ENCODE measurements at regions not wholly inside any gene's neighbourhood (a gene's known extent, or its start where the extent isn't known, plus 50 kb on each side); places are given as distances from the start of the nearest gene placed in this dataset.
"Not testable (repeated sequence)": the region's sequence is repeated elsewhere in the genome, so short reads cannot be mapped to it uniquely, and the experiment has no call there.

DNA sequence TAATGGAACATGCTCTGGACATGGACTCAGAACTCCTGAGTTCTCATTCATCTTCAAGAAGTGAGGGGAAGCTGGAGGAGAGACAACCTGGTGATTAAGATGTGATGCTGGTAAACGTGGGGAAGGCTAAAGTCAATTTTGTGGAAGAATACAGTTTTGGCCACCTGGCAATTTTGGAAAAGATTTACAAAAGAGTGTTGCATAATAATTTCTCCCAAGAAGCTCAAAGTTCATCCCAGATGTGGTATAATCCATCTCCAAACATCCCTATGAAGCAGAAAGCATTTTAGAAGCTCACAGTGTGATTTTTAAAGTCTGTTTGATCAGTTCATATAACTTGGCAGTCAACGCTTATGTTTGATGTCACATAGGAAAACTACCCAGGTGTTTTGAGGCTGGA, 208.7 kb downstream of the LMX1A start:
- intact Hi-C loops (cut with DNase I), result loop anchor here (10.0 kb wide), 1 partner anchor 217 kb away; no protein-coding TSS in a partner anchor

DNA sequence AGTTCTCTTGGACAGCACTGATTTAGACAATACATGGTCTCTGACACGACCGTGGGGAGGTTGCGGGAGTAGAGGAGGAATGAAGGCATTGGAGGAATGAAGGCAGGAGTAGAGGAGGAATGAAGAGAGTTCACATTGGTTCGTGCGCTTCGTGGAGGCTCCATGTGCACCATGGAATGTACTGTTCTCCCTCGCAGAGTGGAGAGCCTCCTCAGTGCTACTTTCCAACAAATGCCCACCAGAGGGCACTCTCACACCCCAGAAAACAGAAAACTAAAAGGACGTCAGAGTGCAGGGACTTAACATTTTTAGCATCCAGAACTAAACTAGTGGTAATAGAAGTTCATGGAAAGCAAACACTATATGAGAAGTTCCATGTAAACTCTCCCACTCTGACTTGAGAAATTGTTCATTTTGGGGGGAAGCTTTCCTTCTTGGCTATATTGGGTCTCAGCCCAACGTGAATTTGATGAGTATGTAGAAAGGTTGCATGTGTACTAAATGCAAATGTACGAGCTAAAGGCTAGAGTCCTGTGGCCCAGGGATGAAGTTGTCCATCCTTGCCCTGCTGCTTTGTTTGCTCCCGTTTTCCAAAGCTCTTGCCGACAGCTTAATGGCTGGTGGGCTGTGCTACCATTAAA, 211.6 kb downstream of the LMX1A start:
- peak; percentile 26 to 88 (median 72) for DNase-seq
- intact Hi-C loops (cut with DNase I), result loop anchor here (10.0 kb wide), 1 partner anchor 220 kb away; no protein-coding TSS in a partner anchor

More for the DNA sequence above, 208.7 kb downstream of the LMX1A start:
- no peak for DNase-seq

DNA sequence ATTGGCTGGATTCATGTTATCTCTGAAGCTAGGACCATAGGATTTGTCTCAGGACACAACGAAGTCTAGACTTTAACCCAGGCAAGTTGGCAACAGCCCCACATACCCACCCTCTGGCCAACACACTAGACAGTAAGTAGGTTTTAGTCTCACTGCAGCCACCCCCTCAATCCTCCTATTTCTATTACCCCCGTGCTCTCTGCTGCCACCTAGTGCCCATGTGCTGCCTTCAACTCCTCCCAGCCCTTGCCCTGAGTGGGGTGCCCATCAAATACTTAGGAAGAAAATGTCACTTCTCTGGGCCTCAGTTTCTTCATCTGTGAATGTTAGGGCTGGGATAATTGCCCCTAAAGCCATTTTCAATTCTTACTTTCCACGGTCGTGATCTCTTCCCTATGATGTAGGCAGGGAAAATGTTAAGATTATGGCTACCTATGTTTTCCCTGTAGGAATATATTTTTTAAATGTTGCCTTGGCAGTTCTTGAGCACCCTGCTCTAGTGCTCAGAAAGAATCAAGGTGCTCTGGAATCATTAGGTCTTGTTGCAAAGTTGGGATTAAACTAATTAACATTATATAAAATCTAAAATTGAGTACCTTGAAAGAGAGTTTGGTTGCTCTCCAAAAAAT, 213.0 kb downstream of the LMX1A start:
- intact Hi-C loops (cut with DNase I), result loop anchor here (10.0 kb wide), 1 partner anchor 221 kb away; no protein-coding TSS in a partner anchor
- peak in 5 of 42 donors; percentile 13 to 57 (median 32) for DNase-seq

DNA sequence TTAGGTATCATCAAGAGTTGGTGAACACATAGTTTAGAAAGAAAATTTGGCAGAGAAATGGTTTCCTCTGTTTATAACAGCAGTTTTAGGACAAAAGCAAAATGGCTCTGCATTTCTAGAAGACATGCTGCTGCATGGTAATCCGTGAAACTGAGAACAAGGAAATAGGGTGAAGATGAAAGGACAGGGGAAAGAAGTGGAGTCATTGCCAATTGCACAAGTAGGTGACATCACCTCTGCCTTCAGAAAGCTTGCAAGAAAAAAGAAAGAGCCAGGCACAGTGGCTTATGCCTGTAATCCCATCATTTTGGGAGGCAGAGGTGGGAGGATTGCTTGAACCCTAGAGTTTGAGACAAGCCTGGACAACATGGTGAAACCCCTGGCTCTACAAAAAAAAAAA, 217.6 kb downstream of the LMX1A start:
- no peak for DNase-seq
- intact Hi-C loops (cut with DNase I), result no loop called here

DNA sequence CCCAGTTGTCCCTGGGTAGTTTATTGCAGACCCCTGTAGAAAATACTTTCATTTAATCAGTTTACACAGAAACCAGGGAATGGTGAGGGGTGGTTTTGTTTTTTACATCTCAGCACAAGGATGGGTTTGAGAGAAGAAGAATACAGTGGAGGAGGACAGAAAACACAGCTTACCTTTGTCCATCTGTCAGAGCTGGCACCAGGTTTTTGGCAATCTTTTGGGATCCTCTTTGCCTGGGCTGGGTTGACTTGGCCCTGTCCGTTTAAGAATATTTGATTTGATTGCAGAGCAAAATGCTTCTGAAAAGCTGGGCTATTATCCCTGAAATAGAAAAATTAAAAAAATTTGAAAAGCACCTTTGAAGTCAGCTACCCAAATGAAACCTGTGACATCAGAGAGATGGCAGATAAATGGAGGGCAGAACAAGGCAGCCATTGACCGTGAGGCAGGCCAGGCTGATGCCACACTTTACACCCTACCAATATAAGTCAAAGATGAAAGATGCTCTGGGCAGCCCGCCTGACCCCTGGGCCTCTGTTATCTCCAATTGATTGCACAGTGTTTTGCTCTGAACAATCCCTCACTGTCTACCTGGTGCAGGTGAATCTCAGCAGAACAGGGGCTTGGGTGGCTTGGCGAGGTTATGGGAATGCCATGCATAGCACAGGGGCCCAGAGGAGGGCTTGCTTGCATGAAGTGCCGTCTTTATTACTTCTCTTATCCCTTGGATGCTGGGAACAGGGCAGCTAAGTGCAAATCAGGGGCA, 218.8 kb downstream of the LMX1A start:
- intact Hi-C loops (cut with DNase I), result no loop called here
- no peak for DNase-seq

DNA sequence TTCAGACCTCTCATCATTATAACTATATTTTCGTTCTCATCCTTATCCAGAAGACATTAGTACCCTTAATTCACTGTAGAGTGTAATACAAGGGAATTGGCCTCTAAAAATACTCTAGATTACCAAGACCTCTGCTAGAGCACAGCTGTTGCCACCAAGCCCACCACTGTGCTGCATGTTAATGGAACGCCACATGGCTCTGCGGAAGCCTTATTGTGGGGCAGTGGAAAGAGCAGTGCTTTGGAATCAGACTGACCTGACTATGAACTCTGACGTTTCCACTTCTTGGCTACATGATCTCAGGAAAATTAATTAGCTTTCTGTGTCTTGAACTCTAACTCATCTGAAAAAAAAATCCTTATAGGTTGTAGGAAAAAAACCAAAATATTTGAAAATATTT, 222.1 kb downstream of the LMX1A start:
- intact Hi-C loops (cut with DNase I), result no loop called here

DNA sequence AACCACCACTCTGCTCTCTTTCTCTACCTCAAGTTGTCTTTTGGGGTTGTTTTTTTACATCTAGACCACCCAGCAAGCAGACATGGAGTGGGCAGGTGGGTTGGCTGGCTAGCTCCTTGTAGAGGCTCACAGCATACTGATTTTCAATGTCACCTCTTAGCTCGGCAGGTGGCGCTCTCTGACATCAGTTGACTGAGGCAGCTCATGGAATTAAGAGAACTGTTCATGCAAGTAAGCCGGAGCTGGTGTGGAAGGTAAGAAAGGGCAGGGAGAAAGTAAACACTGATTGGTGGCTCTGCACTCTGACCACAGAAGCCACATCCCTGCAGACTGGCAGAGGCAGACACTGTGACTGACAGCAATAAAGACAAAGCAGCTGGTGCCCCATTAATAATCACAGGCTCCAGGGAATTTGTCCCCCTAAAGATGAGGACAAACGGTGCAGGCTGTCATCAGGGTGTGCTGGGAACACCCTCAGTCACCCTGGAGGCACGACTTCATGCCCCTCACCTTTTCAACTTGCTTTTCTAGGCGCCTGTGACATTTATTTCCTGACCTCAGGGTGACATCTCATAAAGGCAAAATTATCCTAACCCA, 226.8 kb downstream of the LMX1A start:
- intact Hi-C loops (cut with DNase I), result no loop called here
- peak; percentile 62 to 90 (median 79) for DNase-seq

More for the DNA sequence above, 222.1 kb downstream of the LMX1A start:
- no peak for DNase-seq

DNA sequence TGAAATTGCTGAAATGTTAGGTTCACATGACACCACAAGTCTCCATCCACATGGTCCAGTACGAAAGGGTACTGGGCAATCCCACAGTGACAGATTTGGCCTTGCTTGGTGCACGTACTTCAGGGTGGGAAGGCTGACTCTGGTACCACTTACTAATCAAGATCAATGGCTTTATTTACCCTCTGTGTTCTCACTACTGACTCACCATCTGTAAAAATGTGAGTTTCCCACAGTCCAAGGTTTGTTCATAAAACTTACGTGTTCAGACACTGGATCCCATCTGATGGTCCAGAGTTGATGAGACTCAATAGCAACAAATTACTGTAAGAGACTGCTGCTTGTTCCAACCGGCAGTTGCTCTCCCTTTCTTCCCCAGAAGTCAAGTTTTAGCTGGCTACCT, 231.7 kb downstream of the LMX1A start:
- no peak for DNase-seq
- intact Hi-C loops (cut with DNase I), result no loop called here

DNA sequence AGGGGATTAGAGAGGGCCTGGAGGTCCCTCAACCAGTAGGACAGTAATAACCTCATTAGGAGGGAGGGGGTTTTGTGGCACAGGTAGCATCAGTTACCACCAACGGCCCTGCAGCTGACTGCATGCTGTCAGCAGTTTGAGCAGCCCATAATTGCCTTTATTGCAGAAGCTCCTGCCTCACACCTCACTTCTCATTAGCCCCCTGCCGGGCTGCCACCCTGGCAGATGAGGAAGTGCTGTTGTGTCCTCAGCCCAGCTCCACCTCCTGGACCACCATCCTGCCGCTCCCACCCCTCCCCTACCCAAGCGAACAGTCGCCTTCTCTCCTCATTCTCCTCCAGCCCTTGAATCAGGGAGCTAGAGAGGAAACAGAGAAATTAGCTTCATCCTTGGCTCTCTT, 237.4 kb downstream of the LMX1A start:
- intact Hi-C loops (cut with DNase I), result no loop called here
- DNase-seq, result no peak

DNA sequence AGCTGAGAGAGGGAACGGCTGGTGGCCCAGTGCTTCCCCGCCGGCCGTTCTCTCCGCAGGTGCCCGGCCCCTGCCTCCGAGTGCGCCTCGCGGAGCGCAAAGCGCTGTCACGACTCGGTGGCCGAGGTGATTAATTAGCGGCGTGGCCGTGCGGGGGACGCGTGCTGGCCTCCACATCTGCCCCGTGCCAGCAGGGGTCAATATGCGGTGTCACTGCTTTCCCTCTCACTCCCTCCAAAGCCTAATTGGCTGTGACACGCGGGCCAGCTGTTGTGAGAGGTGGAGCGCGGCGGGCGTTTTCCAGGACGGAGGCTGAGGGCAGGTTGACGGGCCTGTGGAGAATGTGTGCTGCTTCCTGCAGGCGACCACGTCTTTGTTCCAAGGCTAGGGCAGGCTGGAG, 239.0 kb downstream of the LMX1A start:
- intact Hi-C loops (cut with DNase I), result no loop called here
- DNase-seq, result no peak

DNA sequence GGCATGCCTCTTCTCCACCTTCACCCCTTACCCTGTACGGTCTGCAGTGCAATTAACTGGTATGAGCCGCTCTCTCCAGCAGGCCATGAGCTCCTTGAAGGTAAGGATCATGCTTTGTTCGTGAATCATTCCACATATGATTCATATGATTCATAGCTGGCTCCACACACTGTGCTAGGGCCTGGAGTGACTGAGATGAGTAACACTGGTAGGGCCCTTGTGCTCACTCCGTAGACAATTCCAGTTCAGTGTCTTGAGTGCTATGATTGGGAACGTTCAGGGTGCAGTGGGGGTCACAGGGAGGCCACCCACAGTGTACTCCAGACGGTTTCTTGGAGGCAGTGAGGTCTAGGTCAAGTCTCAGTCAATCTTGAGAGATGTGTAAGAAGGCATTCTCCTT, 239.8 kb downstream of the LMX1A start:
- no peak for DNase-seq
- intact Hi-C loops (cut with DNase I), result no loop called here

DNA sequence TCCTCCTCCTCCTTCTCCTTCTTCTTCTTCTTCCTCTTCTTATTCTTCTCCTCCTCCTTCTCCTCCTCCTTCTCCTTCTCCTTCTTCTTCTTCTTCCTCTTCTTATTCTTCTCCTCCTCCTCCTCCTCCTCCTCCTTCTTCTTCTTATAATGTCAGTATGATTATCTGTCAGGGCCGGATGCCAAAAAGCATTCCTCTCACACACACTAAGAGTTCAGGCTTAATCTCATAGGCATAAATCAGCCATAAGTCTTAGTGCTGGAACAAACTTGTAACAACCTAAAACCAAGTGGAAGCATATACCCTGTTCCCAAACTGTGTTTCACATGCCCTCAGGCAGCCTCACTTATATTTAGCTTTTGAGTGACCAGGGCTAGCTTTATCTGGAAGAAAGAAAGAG, 240.3 kb downstream of the LMX1A start:
- intact Hi-C loops (cut with DNase I), result no loop called here
- DNase-seq, result no peak

DNA sequence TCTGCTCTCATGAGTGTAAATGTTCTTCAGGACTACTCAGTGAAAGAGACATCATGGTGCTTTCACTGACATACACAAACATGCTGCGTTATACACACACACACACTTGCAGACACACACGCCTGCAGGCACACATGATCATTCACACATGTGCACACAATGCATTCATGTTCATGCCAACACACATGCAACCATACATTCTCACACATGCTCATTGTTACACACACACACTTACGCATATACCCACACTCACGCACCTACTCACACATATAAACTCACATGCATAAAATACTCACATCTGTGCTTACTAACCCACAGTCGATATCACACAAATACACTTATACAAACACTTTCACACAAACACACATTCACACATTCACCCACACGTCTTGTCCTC, 241.6 kb downstream of the LMX1A start:
- intact Hi-C loops (cut with DNase I), result no loop called here
- DNase-seq, result no peak

DNA sequence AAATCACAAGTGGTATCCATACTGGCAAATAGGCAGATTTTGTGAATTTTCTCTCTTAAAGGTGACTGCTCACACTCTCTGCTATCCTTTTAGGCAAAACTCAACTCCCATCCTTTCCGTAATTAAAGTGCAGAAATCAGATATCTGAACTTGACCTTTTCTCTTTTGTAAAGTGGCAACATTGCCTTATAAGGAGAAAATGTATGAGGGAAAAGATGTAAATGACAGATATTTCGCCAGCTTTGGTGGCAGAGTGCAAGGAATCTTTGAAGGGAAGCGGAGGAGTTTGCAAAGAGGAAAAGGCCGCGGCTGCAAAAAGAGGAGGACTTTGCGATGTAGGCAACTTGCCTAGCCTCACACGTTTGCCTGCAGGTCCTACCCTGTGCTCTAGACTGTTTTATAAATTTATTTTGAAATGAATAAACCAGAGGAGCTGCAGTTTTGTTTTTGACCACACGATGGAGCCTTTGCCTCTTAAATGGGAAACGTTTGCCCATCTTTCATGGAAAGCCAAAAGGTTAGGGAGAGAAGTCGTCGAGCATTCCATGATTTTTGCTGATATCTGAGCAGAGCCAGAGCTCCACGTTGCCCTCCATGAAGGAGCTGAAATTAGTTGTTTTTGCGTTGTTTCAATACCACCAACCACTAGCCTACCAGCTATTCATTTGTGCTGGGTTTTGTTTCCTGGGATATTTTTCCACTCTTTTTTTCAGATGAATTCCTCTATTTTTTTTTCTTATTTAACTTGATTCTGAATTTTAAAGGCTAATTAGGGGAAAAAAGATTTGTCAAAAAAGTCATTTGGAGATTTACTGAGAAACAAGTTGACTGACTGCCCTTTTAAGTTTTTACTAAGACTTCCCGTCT, 242.3 kb downstream of the LMX1A start:
- intact Hi-C loops (cut with DNase I), result no loop called here

DNA sequence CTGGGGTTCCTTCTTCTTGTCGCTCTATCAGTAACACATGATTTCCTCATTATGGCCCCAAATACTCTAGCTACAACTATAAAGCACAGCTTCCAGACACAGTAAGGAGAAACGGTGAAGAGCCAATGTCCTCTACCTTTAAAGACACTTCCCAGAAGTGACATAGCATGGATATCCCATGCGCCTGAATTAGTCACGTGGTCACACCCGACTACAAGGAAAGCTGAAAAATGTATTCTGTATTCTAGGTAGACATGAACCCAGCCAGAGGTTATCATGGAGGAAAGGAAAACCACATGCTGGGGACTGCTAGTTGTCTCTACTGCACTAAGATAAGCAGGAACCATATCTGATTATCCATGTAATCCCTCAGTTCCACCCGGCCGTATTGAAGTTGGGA, 244.3 kb downstream of the LMX1A start:
- intact Hi-C loops (cut with DNase I), result no loop called here
- DNase-seq, result no peak

More for the DNA sequence above, 242.3 kb downstream of the LMX1A start:
- peak in 39 of 42 donors; percentile 7 to 88 (median 65) for DNase-seq

DNA sequence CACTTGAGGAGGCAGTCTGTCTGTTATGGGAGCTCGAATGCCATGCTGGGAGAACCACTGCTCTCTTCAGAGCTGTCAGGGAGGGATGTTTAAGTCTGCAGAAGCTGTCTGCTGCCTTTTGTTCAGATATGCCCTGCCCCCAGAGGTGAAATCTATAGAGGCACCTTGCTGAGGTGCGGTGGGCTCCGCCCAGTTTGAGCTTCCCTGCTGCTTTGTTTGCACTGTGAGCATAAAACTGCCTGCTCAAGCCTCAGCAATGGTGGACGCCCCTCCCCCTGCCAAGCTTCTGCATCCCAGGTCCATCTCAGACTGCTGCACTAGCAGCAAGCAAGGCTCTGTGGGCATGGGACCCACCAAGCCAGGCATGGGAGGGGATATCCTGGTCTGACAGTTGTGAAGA, 247.5 kb downstream of the LMX1A start:
- DNase-seq, result no peak
- intact Hi-C loops (cut with DNase I), result no loop called here

DNA sequence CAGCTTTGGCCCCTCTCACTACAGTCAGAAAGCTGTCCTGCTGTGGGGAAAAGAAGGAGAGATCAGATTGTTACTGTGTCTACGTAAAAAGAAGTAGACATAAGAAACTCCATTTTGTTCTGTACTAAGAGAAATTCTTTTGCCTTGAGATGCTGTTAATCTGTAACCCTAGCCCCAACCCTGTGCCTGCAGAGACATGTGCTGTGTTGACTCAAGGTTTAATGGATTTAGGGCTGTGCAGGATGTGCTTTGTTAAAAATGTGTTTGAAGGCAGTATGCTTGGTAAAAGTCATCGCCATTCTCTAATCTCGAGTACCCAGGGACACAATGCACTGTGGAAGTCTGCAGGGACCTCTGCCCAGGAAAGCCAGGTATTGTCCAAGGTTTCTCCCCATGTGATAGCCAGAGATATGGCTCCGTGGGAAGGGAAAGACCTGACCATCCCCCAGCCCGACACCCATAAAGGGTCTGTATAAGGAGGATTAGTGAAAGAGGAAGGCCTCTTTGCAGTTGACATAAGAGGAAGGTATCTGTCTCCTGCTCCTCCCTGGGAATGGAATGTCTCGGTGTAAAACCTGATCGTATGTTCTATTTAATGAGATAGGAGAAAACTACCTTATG, 263.9 kb downstream of the LMX1A start:
- intact Hi-C loops (cut with DNase I); DNase-seq: not testable (repeated sequence)

DNA sequence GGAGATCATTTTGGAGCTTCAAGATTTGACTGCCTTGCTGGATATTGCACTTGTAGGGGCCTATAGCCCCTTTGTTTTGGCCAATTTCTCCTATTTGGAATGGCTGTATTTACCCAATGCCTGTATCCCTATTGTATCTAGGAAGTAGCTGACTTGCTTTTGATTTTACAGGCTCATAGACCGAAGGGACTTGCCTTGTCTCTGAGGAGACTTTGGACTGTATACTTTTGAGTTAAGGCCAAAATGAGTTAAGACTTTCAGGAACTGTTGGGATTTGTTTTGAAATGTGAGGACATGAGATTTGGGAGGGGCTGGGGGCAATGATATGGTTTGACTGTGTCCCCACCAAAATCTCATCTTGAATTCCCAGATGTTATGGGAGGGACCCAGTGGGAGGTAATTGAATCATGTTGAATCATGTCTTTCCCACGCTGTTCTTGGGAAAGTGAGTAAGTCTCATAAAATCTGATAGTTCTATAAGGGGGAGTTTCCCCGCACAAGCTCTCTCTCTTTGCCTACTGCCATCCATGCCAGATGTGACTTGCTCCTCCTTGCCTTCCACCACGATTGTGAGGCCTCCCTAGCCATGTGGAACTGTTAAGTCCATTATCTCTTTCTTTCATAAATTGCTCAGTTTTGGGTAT, 276.1 kb downstream of the LMX1A start:
- DNase-seq, result no peak
- intact Hi-C loops (cut with DNase I), result no loop called here

Measured in head of caudate nucleus (tissue), 42 donors.